Suprapubic skin (tissue), 4 donors: ENCODE measurements at regions not wholly inside any gene's neighbourhood (a gene's known extent, or its start where the extent isn't known, plus 50 kb on each side); places are given as distances from the start of the nearest gene placed in this dataset.

ENCODE experiments used
- DNase-seq, 2 donors: peaks; one replicate each; pipeline ENCODE4 v3.0.0-alpha.2; 2019; ENCODE audit warnings: low spot score in 2 of 2
- H3K27ac ChIP-seq: fragments of 200-600 bp; sonication (generic); one replicate; pipeline ENCODE4 v1.5.1; 2019
- H3K27me3 ChIP-seq: fragments of 200-600 bp; sonication (generic); one replicate; pipeline ENCODE4 v1.5.1; 2019
- H3K36me3 ChIP-seq: fragments of 200-600 bp; sonication (generic); one replicate; pipeline ENCODE4 v1.5.1; 2019
- H3K4me1 ChIP-seq: fragments of 200-600 bp; sonication (generic); one replicate; pipeline ENCODE4 v1.5.1; 2019
- H3K4me3 ChIP-seq: fragments of 200-600 bp; sonication (generic); one replicate; pipeline ENCODE4 v1.5.1; 2019; ENCODE audit warnings: mild to moderate bottlenecking
- H3K9me3 ChIP-seq: fragments of 200-600 bp; sonication (generic); one replicate; pipeline ENCODE4 v1.5.1; 2019
- EP300 ChIP-seq: sonication (generic); formaldehyde crosslinking; IDR thresholded peaks from one replicate; pipeline ENCODE4 v1.6.1; 2017; ENCODE audit warnings: antibody characterized with exemption
- POLR2A ChIP-seq, 2 donors: fragments of 450-650 bp; IDR thresholded peaks; one replicate each; pipeline ENCODE4 v1.6.1; 2017; ENCODE audit warnings: antibody characterized with exemption in 2 of 2, mild to moderate bottlenecking in 2 of 2, moderate library complexity in 2 of 2
- POLR2AphosphoS5 ChIP-seq, 3 donors: sonication (generic); formaldehyde crosslinking; IDR thresholded peaks; one replicate each; pipeline ENCODE4 v1.6.1; 2017; ENCODE audit warnings: antibody characterized with exemption in 3 of 3
- WGBS: methylation state at CpG from one replicate; pipeline ENCODE4 v1.1.5; 2018; 5-methylcytosine and 5-hydroxymethylcytosine counted together
- TF ChIP-seq, protein P1 (sequence below), 2 donors: fragments of 200-600 bp in 1 of 2; fragments of 450-650 bp in 1 of 2; sonication (generic) in 1 of 2; IDR thresholded peaks; one replicate each; pipeline ENCODE4 v1.5.1; 2016 to 2019; ENCODE audit warnings: antibody characterized with exemption in 2 of 2, mild to moderate bottlenecking in 1 of 2, moderate library complexity in 1 of 2

DNA sequence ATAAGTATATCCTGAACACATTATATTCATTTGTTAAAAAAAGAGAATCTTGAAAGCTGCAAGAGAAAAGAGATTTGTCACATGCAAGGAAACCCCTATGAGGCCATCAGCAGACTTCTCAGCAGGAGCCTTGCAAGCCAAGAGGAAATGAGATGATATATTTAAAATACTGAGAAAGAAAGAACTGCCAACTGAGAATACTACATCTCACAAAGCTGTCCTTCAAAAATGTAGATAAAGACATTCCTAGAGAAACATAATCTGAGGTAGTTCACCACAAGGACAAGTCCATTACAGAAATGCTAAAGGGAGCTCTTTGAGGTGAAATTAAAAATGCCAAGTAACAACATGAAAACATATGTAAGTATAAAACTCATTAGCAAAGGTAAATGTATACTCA, 224.4 kb upstream of the MBL2 start:
- no peak overlapping the region for H3K27ac ChIP-seq
- DNase-seq = no peak
- H3K36me3 ChIP-seq = no peaks in the 10 kb centered on the region
- TF ChIP-seq, protein P1, sequence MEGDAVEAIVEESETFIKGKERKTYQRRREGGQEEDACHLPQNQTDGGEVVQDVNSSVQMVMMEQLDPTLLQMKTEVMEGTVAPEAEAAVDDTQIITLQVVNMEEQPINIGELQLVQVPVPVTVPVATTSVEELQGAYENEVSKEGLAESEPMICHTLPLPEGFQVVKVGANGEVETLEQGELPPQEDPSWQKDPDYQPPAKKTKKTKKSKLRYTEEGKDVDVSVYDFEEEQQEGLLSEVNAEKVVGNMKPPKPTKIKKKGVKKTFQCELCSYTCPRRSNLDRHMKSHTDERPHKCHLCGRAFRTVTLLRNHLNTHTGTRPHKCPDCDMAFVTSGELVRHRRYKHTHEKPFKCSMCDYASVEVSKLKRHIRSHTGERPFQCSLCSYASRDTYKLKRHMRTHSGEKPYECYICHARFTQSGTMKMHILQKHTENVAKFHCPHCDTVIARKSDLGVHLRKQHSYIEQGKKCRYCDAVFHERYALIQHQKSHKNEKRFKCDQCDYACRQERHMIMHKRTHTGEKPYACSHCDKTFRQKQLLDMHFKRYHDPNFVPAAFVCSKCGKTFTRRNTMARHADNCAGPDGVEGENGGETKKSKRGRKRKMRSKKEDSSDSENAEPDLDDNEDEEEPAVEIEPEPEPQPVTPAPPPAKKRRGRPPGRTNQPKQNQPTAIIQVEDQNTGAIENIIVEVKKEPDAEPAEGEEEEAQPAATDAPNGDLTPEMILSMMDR (IDR thresholded peaks at IDR 0.05) = no peak
- no peak for TF ChIP-seq EP300
- H3K27me3 ChIP-seq = no peaks in the 10 kb centered on the region
- no peak overlapping the region for H3K4me3 ChIP-seq
- no peaks in the 10 kb centered on the region for H3K4me1 ChIP-seq
- H3K9me3 ChIP-seq = no peaks in the 10 kb centered on the region

DNA sequence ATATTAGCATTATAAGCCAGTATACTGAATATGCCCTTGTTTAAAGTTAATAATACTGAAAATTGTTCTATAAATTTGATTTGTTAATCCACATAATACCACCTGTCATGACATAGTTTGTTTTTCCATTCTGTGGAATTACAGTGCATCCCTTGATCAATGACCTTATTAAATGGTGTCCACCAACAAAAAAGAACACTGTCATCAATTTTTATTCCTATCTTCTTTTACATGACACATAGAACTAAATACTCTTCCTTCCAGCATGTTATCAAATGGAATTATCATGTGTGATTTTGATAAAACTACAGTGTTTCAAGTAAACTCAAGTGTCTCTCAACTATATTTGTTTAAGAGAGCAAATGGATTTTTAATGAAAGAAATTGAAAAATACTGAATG, 221.8 kb upstream of the MBL2 start:
- no peak for DNase-seq
- no peak for TF ChIP-seq EP300
- TF ChIP-seq, protein P1 (IDR thresholded peaks at IDR 0.05) = no peak
- TF ChIP-seq POLR2A (IDR thresholded peaks at IDR 0.05) = no peak
- TF ChIP-seq POLR2AphosphoS5 (IDR thresholded peaks at IDR 0.05) = no peak
- Histone ChIP-seq H3K4me1 (no peaks in the 10 kb centered on the region), H3K27me3 (no peaks in the 10 kb centered on the region), H3K27ac (no peak overlapping the region), H3K9me3 (no peaks in the 10 kb centered on the region), H3K36me3 (no peaks in the 10 kb centered on the region), H3K4me3 (no peak overlapping the region)

DNA sequence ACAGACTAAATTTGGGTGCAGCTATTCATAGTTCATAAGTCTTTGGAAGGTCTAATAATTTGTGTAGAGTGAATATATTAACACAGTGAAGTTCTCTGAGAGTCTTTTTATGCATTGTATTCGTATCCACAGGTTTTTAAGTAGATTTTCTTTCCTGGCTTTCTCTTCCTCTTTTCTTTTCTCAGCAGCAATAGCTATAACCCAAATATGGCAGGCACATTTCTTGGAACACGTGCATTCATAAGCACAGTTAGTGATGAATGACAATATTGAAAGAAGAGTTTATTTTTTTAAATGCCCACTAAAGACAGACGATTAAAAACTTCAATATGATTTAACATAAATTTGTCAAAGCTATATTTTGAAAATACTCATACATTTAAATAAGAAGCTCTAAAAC, 220.5 kb upstream of the MBL2 start:
- H3K27me3 ChIP-seq = no peaks in the 10 kb centered on the region
- H3K36me3 ChIP-seq = no peaks in the 10 kb centered on the region
- WGBS = 71% methylated on average over 3 of the region's 3 CpGs
- TF ChIP-seq, protein P1 (IDR thresholded peaks at IDR 0.05) = no peak
- TF ChIP-seq POLR2AphosphoS5 (IDR thresholded peaks at IDR 0.05) (no peak), POLR2A (IDR thresholded peaks at IDR 0.05) (no peak), EP300 (no peak)
- H3K27ac ChIP-seq = no peak overlapping the region
- DNase-seq = no peak
- no peak overlapping the region for H3K4me3 ChIP-seq
- H3K9me3 ChIP-seq = no peaks in the 10 kb centered on the region
- no peaks in the 10 kb centered on the region for H3K4me1 ChIP-seq

DNA sequence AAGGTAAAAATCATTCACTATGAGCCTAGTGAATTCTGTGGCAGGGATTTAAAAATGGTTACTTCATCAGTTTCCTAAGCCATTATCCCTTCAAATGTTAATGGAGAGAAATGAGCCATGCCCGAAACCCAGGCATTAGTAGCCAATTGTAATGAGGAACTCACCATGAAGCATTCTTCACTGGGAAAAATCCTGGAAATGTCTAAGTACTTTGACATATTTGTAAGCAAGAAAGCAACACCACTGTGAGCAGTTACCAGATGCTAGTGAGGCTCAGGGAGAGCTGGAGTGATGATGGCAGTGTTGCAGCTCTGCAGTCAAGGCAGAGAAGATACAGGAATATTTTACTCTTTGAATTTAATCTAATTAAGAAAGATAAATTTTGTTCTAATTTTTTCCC, 220.0 kb upstream of the MBL2 start:
- TF ChIP-seq, protein P1 (IDR thresholded peaks at IDR 0.05) = no peak
- no peak for TF ChIP-seq EP300
- no peak for TF ChIP-seq POLR2AphosphoS5 (IDR thresholded peaks at IDR 0.05)
- no peak for TF ChIP-seq POLR2A (IDR thresholded peaks at IDR 0.05)

DNA sequence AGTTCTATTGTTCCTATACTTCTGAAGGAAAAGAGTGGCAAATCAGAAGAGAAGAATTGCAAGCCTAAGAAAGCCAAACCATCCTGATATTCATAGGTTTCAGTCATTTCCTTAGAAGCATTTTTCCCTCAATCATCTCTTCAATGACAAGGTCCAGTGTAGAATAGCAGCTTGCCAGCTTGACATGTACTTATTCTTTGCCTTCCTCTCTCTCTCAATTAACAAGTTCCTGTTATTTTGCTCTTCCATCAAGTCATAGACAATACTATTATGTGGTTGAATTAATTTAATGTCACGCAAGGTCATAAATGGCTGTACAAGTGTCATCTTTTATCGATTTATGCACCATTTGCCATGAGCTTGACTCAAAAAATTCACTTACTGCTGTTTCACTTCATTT, 216.3 kb upstream of the MBL2 start:
- Histone ChIP-seq H3K4me3 (no peak overlapping the region), H3K9me3 (no peaks in the 10 kb centered on the region), H3K36me3 (no peaks in the 10 kb centered on the region), H3K27me3 (no peaks in the 10 kb centered on the region), H3K27ac (no peak overlapping the region), H3K4me1 (no peaks in the 10 kb centered on the region)
- no peak for DNase-seq
- no peak for TF ChIP-seq POLR2AphosphoS5 (IDR thresholded peaks at IDR 0.05)
- 94% methylated on average over 2 of the region's 2 CpGs for WGBS

More for the DNA sequence above, 220.0 kb upstream of the MBL2 start:
- H3K4me1 ChIP-seq = no peaks in the 10 kb centered on the region
- no peaks in the 10 kb centered on the region for H3K36me3 ChIP-seq
- H3K27me3 ChIP-seq = no peaks in the 10 kb centered on the region
- WGBS = 84% methylated on average over 1 of the region's 1 CpG
- no peaks in the 10 kb centered on the region for H3K9me3 ChIP-seq
- no peak overlapping the region for H3K27ac ChIP-seq
- no peak overlapping the region for H3K4me3 ChIP-seq
- DNase-seq = no peak

DNA sequence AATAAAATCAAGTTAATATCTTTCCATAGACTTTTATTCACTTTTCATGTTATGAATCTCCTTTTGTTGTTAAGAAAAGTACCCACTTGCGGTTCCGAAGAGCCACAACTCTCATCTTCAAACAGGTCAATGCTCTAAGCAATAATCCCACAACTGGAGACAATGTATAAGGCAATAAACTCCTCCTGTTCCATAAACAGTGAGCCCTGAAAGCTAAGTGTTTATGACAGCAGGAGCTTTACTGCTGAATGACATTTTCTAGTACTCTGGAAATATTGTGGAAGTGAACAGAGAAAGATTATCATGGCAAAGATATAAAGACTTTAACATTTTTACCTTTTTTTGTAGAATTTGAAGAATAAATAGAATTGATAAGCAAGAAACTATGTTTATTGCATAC, 213.5 kb upstream of the MBL2 start:
- Histone ChIP-seq H3K4me3 (no peak overlapping the region), H3K36me3 (no peaks in the 10 kb centered on the region), H3K9me3 (no peaks in the 10 kb centered on the region), H3K27me3 (no peaks in the 10 kb centered on the region), H3K4me1 (no peaks in the 10 kb centered on the region), H3K27ac (no peak overlapping the region)
- TF ChIP-seq POLR2AphosphoS5 (IDR thresholded peaks at IDR 0.05) = no peak
- TF ChIP-seq, protein P1 (IDR thresholded peaks at IDR 0.05) = no peak
- TF ChIP-seq POLR2A (IDR thresholded peaks at IDR 0.05) = no peak
- no peak for TF ChIP-seq EP300
- no peak for DNase-seq
- 91% methylated on average over 2 of the region's 2 CpGs for WGBS
